ENCODE measurements at regions not wholly inside any gene's neighbourhood (a gene's known extent, or its start where the extent isn't known, plus 50 kb on each side); places are given as distances from the start of the nearest gene placed in this dataset.

DNA sequence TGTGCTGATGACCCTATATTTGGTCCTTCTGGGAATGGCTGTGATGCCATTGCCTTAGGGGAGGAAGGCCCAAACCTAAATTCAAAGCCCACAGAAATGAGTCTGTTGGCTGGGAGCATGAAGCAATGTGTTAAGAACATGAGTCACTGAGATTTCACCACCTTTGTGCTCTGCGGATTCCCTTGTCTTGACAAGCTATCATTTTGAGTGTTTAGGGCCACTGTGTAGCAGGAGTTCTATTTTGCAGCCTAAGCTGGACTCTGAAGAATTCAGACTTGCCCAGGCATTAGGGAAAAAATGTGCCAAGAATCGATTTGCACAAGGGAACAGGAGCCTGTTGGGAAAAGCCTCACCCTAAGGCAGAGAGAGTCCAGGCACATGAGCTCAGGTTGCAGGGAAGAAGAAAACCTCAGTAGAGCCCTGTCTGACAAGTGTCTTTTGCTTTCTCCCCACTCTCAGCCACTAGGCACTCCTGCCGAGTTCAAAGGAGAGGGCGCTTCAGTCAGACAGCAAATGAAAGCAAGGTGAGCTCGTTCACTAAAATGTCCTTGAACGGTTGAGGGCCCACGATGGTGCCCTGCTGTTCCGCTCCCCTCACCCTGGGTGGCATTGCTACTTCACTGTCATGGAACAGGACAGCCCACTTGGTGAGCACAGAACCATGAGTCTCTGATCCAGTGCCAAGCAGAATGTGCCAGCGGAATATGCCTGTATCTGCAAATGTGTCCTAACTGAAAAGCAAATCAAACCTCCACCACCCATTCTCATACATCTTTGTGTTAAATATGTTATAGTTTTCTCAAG is 93.6 kb downstream of the PRLHR start:
- no peak for DNase-seq (ENCODE audit: low read depth)
- TF ChIP-seq, protein P1, sequence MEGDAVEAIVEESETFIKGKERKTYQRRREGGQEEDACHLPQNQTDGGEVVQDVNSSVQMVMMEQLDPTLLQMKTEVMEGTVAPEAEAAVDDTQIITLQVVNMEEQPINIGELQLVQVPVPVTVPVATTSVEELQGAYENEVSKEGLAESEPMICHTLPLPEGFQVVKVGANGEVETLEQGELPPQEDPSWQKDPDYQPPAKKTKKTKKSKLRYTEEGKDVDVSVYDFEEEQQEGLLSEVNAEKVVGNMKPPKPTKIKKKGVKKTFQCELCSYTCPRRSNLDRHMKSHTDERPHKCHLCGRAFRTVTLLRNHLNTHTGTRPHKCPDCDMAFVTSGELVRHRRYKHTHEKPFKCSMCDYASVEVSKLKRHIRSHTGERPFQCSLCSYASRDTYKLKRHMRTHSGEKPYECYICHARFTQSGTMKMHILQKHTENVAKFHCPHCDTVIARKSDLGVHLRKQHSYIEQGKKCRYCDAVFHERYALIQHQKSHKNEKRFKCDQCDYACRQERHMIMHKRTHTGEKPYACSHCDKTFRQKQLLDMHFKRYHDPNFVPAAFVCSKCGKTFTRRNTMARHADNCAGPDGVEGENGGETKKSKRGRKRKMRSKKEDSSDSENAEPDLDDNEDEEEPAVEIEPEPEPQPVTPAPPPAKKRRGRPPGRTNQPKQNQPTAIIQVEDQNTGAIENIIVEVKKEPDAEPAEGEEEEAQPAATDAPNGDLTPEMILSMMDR (IDR thresholded peaks at IDR 0.05; ENCODE audit: low read depth, low read length, missing control alignments) = no peak
- no peak overlapping the region for H3K4me3 ChIP-seq (ENCODE audit: low read depth, low read length)

DNA sequence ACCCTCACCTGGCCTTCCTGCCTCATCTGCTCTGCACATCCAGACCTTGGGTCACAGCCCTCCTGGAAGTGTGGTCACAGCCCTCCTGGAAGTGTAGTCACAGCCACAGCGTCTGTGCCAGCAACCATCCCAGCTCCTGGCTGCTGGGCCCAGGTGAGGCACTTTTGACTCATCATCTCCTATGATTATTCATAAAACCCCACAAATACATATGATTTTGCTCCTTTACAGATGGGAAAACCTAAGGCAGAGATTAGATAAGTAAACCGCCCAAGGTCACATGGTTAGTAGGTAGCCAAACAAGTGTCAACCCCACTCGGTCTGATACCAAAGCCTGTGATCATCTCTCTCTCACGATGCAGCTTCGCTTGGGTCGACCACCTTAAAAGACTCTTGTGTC is 94.3 kb downstream of the PRLHR start:
- H3K4me3 ChIP-seq (ENCODE audit: low read depth, low read length) = no peak overlapping the region
- no peak for DNase-seq (ENCODE audit: low read depth)
- TF ChIP-seq, protein P1 (IDR thresholded peaks at IDR 0.05; ENCODE audit: low read depth, low read length, missing control alignments) = no peak

DNA sequence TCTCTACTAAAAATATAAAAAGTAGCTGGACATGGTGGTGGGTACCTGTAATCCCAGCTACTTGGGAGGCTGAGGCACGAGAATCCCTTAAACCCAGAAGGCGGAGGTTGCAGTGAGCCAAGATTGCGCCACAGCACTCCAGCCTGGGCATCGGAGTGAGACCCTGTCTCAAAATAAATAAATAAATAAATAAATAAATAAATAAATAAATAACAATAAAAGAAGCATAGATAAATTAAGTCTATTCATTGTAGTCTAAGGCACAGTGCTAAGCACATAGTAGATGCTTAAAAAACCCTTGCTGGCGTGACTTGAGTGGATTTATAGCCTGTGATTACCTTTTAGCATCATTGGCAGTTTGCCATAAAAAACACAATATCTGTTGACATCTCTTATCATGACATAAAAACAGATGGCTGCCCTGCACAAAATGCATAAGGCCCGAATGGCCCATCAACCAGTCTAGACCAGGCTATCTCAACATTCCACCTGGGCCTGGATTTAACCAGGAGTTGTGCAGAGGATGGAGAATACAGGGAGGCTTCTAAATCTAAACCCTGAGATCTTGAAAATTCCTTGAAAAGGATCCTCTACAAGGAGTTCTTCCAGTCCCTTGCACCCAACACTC is 94.9 kb downstream of the PRLHR start:
- TF ChIP-seq, protein P1 (IDR thresholded peaks at IDR 0.05; ENCODE audit: low read depth, low read length, missing control alignments) = no peak
- H3K4me3 ChIP-seq (ENCODE audit: low read depth, low read length) = no peak overlapping the region
- no peak for DNase-seq (ENCODE audit: low read depth)

DNA sequence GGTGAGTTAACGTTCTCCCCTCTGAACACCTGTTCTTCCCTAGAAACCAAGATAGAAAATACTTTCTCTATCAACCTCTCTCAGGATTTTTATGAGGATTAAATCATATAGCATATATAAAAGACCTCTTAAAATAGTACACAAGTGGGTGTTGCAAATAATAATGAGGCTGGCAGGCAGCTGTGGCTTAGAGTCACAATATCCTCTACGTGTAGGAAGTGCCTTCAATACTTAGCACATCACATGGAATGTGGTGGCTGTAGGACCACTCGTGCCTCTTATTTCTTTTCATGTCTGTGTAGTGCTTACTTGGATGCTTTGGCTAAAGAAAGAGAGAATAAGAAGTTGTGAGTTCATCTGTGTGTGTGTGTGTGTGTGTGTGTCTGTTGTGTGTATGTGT is 96.3 kb downstream of the PRLHR start:
- DNase-seq (ENCODE audit: low read depth) = no peak
- no peak overlapping the region for H3K4me3 ChIP-seq (ENCODE audit: low read depth, low read length)
- TF ChIP-seq, protein P1 (IDR thresholded peaks at IDR 0.05; ENCODE audit: low read depth, low read length, missing control alignments) = no peak

DNA sequence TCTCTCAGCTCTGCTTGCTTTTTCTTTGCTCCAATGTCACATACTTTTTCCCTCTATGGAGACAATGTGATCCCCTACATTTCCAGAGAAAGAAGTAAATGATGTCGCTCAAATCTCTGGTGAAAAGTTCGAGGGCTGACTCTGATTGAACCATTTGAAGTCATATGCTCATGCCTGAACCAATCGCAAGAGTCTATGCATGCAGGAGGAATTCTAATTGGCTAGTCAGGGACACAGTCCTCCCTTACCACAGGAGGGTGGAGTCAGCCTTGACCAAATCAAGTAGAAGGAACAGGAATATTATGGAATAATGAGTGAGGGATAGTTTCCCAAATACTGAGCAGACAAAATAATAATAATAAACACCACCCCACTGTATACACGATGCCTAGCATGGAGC is 96.8 kb downstream of the PRLHR start:
- H3K4me3 ChIP-seq (ENCODE audit: low read depth, low read length) = no peak overlapping the region
- DNase-seq (ENCODE audit: low read depth) = no peak
- TF ChIP-seq, protein P1 (IDR thresholded peaks at IDR 0.05; ENCODE audit: low read depth, low read length, missing control alignments) = no peak

DNA sequence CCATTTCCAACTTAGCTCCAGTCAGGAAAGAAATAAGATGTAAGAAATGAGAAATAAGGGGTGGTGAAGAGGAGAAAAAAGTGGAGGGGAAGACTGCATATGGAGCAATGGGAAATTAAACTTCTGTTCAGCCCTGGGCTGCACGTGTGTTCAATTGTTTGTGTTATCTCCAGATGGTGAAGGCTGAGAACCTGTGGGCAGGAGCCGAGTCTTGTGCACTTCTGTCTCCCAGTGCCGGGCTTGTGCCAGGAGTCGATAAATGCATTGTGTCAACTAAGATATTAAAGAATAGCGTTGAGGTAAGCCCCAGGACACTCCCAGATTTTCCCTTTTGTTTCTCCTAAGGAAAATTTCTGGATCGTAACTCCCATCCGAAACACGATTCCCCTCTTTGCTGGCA is 98.2 kb downstream of the PRLHR start:
- DNase-seq (ENCODE audit: low read depth) = no peak
- TF ChIP-seq, protein P1 (IDR thresholded peaks at IDR 0.05; ENCODE audit: low read depth, low read length, missing control alignments) = no peak
- no peak overlapping the region for H3K4me3 ChIP-seq (ENCODE audit: low read depth, low read length)

Data from GM12864 (cell line).